Neural crest cell (in vitro differentiated cells): ENCODE measurements at regions not wholly inside any gene's neighbourhood (a gene's known extent, or its start where the extent isn't known, plus 50 kb on each side); places are given as distances from the start of the nearest gene placed in this dataset.
A peak's percentile ranks its signal among the peaks of the same experiment; 100 is the strongest.

Experiments
- DNase-seq: peaks from one replicate; pipeline ENCODE4 v3.0.0; 2021; ENCODE audit warnings: low read depth, mixed read lengths, low spot score
- H3K27ac Mint-ChIP-seq: one replicate; pipeline ENCODE4 v1.8.0; 2021; ENCODE audit warnings: mild to moderate bottlenecking, mixed read lengths; ENCODE audit not compliant: unreplicated experiment
- H3K27me3 Mint-ChIP-seq: 2 replicates; pipeline ENCODE4 v1.8.0; 2021; ENCODE audit warnings: low read depth, mild to moderate bottlenecking, mixed read lengths
- H3K36me3 Mint-ChIP-seq: 2 replicates; pipeline ENCODE4 v1.8.0; 2021; ENCODE audit warnings: low read depth, mild to moderate bottlenecking, mixed read lengths
- H3K4me1 Mint-ChIP-seq: 2 replicates; pipeline ENCODE4 v1.8.0; 2021; ENCODE audit warnings: mixed read lengths
- H3K4me3 Mint-ChIP-seq: one replicate; pipeline ENCODE4 v1.8.0; 2021; ENCODE audit warnings: mild to moderate bottlenecking, mixed read lengths
- H3K9me3 Mint-ChIP-seq: 2 replicates; pipeline ENCODE4 v1.8.0; 2021; ENCODE audit warnings: mixed read lengths
- TF ChIP-seq, protein P1 (sequence below): fragments of 200-600 bp; sonication (generic); conservative IDR thresholded peaks from 2 replicates; pipeline ENCODE4 v1.5.0; 2021; ENCODE audit warnings: antibody characterized with exemption, mild to moderate bottlenecking

GRCh38 chr16:26770547-26770946 lies 296.2 kb upstream of the C16orf82 start:
- DNase-seq: no peak
- Mint-ChIP-seq H3K4me3 (no peak overlapping the region), H3K4me1 (no peaks in the 10 kb centered on the region), H3K36me3 (no peaks in the 10 kb centered on the region), H3K9me3 (no peaks in the 10 kb centered on the region), H3K27me3 (peaks cover 73% of the 10 kb centered on the region), H3K27ac (no peak overlapping the region)
- TF ChIP-seq, protein P1, sequence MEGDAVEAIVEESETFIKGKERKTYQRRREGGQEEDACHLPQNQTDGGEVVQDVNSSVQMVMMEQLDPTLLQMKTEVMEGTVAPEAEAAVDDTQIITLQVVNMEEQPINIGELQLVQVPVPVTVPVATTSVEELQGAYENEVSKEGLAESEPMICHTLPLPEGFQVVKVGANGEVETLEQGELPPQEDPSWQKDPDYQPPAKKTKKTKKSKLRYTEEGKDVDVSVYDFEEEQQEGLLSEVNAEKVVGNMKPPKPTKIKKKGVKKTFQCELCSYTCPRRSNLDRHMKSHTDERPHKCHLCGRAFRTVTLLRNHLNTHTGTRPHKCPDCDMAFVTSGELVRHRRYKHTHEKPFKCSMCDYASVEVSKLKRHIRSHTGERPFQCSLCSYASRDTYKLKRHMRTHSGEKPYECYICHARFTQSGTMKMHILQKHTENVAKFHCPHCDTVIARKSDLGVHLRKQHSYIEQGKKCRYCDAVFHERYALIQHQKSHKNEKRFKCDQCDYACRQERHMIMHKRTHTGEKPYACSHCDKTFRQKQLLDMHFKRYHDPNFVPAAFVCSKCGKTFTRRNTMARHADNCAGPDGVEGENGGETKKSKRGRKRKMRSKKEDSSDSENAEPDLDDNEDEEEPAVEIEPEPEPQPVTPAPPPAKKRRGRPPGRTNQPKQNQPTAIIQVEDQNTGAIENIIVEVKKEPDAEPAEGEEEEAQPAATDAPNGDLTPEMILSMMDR: no peak

DNA sequence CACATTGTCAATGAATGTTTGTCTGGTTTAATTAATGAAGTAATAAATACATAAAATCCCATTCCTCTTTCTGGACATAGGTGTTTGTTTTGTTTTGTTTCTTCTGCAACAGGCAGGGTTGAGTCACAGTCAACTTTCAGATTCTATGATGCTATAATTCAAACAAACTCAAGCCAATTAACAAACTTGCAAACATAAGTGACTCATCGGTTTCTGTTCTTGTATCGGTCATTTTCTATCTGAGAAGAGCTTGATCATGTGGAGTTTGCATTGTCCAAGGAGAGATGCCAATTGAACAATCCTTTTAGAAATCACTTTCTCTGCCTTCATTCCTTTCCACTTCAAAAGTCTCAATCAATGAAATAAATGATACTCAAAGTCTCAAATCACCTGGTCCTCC lies 294.2 kb upstream of the C16orf82 start:
- H3K9me3 Mint-ChIP-seq: no peaks in the 10 kb centered on the region

DNA sequence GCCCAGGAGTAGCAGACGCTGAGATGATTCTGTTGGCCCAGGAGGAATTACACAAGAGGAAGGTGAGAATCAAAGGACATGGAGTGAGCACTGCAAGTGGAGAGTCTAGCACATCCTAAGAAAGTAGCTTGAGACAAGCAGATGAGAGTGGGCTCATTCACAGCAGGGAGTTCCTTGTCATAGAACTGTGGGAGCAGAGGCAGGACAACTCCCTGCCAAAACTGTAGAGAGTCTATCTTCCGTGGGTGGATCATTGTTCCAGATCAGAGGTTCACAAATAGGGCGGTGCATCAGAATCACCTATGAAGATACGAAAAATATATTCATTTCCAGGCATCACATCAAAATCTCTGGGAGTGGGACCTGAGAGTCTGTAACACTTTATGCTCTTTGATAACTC lies 288.9 kb upstream of the C16orf82 start:
- H3K36me3 Mint-ChIP-seq: no peaks in the 10 kb centered on the region
- H3K9me3 Mint-ChIP-seq: no peaks in the 10 kb centered on the region
- TF ChIP-seq, protein P1: no peak
- H3K27ac Mint-ChIP-seq: no peak overlapping the region
- no peaks in the 10 kb centered on the region for H3K4me1 Mint-ChIP-seq
- H3K4me3 Mint-ChIP-seq: no peak overlapping the region
- no peak for DNase-seq
- peaks cover 64% of the 10 kb centered on the region for H3K27me3 Mint-ChIP-seq

More for the DNA sequence above, 294.2 kb upstream of the C16orf82 start:
- DNase-seq: no peak
- H3K4me3 Mint-ChIP-seq: no peak overlapping the region
- no peak overlapping the region for H3K27ac Mint-ChIP-seq
- TF ChIP-seq, protein P1: no peak
- H3K36me3 Mint-ChIP-seq: no peaks in the 10 kb centered on the region
- H3K27me3 Mint-ChIP-seq: peaks cover 70% of the 10 kb centered on the region
- no peaks in the 10 kb centered on the region for H3K4me1 Mint-ChIP-seq

GRCh38 chr16:26787924-26788323 lies 278.8 kb upstream of the C16orf82 start:
- TF ChIP-seq, protein P1: no peak
- Mint-ChIP-seq H3K4me1 (no peaks in the 10 kb centered on the region), H3K36me3 (no peaks in the 10 kb centered on the region), H3K9me3 (no peaks in the 10 kb centered on the region), H3K27me3 (peaks cover 23% of the 10 kb centered on the region), H3K4me3 (no peak overlapping the region), H3K27ac (no peak overlapping the region)
- DNase-seq: no peak

GRCh38 chr16:26791169-26791568 lies 275.6 kb upstream of the C16orf82 start:
- Mint-ChIP-seq H3K4me1 (no peaks in the 10 kb centered on the region), H3K9me3 (no peaks in the 10 kb centered on the region), H3K4me3 (no peak overlapping the region), H3K36me3 (no peaks in the 10 kb centered on the region), H3K27ac (no peak overlapping the region), H3K27me3 (peaks cover 17% of the 10 kb centered on the region)
- TF ChIP-seq, protein P1: no peak
- DNase-seq: no peak

DNA sequence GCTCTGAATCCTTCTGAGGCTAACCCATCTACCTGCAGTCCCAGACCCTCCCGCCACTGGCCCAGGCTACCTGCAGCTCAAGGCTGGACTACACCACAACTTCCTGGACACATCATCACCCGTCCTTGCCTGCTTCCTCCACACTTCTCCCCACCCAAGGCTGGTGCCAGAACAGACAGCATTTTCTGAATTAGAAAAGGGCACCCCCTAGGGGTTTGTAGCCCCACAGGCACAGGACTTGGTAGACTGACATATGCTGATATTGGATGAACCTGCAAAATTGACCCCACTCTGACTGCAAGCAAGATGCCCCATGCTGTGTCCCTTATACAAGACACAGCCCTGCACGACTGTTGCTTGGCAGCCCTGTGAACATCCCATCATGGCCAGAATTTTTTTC lies 271.5 kb upstream of the C16orf82 start:
- H3K9me3 Mint-ChIP-seq: no peaks in the 10 kb centered on the region
- DNase-seq: peak; percentile 5
- H3K27ac Mint-ChIP-seq: no peak overlapping the region
- no peak overlapping the region for H3K4me3 Mint-ChIP-seq
- H3K4me1 Mint-ChIP-seq: no peaks in the 10 kb centered on the region
- TF ChIP-seq, protein P1: peak; percentile 42
- peaks cover 18% of the 10 kb centered on the region for H3K27me3 Mint-ChIP-seq
- H3K36me3 Mint-ChIP-seq: no peaks in the 10 kb centered on the region
